Stimulated activated CD4-positive, alpha-beta T cell treated with anti-CD3 and anti-CD28 coated beads, Interleukin-4, amount 100 ng/mL, for 24 hours (primary cell): ENCODE measurements at regions not wholly inside any gene's neighbourhood (a gene's known extent, or its start where the extent isn't known, plus 50 kb on each side); places are given as distances from the start of the nearest gene placed in this dataset.

ENCODE experiments used
- DNase-seq: peaks from one replicate; pipeline ENCODE4 v3.0.0-alpha.2; 2020

GRCh38 chr6:156560476-156560875 is 216.7 kb upstream of the ARID1B start:
- no peak for DNase-seq

DNA sequence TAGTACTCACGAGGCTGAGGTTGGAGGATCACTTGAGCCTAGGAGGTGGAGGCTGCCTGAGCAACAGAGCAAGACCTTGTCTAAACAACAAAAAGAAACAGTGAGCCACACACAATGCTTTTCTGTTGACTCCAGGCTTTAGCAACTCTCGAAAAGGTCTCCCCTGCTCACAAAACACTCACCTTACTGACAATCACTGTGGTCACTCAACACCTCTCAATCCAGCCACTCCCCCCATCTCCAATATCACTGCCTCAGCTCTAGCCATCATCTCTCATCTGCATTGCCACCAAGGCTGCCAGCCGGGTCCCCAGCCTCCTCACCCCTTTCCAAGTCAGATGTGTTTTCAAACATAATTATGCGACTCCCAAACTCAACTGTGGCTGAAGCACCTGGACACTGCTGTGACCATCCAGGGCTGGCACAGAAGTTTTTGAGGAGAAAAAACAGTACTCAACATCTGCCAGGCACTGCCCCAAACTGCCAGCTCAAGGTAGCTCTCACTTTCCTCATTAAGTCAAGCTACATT is 218.0 kb upstream of the ARID1B start:
- DNase-seq: no peak

- DNase-seq: no peak
Observed at GRCh38 chr6:156557911-156558259, 219.3 kb upstream of the ARID1B start.

DNA sequence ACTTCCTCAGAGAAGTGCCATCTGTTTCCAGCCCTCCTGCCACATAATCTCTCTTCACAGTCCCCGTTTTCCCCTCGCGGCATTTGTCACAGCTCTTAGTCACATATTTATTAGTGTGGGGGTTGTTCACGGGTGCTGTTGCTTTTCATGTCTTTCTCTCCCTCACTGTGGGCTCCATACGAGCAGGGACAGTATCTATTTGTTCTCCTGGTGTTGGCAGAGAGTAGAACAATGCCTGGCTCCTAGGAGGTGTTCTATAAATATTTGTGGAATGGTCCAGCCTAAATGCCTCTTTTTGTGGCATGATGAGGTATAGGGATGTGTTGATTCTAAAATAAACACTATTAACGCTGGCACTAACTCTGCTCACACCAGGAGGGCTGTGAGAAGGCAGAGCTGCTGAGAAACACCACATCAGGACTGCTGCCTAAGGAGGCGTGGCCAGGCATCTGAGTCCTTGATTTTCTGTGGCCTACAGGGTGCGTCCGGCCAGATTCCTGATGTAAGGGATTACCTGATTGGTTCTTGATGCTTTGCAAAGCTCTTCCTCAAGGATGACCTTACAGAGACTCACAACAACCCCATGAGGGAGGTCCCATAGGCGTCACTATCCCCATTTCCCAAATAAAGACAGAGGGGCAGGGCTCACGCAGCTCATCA is 219.8 kb upstream of the ARID1B start:
- DNase-seq: no peak

DNA sequence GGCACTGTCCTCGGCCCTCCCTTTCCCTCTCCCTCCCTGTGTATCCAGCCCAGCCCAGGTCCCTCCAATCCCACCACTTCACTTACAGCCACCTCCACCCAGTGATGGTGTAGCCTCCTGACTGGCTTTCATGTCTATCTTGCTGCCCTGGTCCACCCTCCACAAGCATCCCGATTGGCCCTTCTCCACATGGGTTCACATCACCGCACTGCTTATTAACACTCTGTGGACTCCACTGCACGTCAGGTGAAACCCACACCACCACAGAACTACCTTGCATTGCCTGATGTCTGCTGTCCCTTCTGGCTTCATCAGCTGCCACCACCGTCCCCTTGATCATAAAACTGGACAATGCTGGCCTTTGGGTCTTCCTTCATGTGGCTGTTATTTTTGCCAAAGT is 220.4 kb upstream of the ARID1B start:
- DNase-seq: no peak

DNA sequence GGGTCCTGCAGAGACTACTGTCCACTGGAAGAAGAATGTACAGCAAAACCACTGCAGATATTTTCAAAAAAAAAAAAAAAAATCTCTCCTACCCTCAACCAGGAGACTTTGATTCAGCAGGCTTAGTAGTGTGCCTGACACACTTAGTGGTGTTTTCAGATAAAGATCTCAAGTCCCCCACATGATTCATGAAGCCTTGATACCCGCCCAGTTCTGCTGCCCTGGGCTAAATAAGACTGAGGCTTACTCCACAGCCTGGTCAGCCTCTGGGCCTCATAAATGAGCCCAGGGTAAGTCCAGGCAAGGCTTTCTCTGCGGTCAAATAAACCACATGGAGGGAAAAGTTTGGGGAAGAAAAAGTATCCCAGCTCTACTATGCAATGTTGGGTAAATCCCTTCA is 222.1 kb upstream of the ARID1B start:
- no peak for DNase-seq

DNA sequence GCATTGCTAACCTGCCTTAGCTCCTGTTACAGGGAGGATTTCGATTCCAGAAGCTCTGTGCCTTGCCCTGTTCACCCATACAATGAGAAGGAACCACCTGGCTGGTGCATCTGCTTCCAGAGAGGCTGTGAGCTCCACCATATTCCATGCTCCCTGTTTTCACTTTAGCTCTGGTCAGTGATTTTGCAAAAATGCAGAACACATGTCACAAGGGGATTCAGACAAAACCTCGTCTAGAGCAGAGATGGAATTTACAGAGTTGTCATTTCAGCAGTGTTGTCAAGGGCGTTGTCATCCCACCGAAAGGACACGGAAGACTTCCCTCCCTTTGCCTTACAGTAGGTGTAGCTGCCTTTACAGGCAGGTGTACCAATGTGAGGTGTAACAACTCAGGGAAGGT is 223.0 kb upstream of the ARID1B start:
- DNase-seq: no peak

- no peak for DNase-seq
Observed at GRCh38 chr6:156552849-156553248, 224.3 kb upstream of the ARID1B start.

- DNase-seq: no peak
Observed at GRCh38 chr6:156550949-156551348, 226.2 kb upstream of the ARID1B start.

DNA sequence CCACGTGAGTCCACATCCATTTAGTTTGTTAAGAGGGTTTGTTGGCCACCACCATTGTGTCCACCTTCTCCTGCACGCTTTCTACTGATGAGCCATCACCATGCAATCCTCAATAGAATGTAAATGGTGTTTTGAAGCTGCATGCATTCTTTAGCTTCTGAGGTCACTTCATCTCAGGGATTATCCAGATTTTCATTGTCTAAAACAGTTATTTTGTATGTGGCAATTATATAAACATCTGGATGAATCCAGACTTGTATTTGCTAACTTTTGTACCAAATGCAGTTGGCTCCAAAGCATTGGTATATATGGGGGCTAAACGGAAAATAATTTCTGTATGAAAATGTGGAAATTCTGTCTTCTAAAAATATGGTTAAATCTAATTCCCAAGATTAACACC is 231.2 kb upstream of the ARID1B start:
- DNase-seq: no peak

GRCh38 chr6:156545021-156545420 is 232.2 kb upstream of the ARID1B start:
- no peak for DNase-seq

DNA sequence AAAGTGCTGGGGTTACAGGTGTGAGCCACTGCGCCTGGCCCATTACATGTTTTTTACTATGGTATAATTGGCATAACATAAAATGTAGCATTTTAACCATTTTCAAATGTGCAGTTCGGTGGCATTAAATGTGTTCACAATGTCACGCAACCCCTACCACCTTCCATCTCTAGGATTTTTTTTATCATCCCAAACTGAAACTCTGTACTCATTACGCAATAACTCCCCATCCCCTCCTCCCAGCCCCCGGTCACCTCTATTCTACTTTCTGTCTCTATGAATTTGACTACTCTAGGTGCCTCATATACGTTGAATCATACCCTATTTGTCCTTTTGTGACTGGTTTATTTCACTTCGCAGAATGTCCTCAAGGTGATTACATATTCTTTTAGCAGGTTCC is 233.1 kb upstream of the ARID1B start:
- no peak for DNase-seq

DNA sequence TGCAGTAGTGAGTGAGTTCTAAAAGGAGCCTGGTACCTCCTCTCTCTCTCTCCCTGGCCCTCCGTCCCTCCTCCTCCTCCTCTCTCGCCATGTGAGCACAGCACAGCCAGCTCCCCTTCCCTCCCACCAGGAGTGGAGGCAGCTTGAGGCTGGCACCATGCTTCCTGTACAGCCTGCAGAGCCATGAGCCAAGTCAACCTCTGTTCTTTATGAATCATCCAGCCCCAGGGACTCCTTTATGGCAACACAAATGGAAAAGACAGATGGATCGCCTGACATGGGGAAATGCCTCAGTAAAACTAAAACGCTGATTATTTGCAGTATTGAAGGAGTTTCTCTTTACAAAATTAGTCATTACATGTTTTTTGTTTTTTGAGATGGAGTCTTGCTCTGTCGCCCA is 233.7 kb upstream of the ARID1B start:
- no peak for DNase-seq

GRCh38 chr6:156538875-156539660 is 238.1 kb upstream of the ARID1B start:
- no peak for DNase-seq

DNA sequence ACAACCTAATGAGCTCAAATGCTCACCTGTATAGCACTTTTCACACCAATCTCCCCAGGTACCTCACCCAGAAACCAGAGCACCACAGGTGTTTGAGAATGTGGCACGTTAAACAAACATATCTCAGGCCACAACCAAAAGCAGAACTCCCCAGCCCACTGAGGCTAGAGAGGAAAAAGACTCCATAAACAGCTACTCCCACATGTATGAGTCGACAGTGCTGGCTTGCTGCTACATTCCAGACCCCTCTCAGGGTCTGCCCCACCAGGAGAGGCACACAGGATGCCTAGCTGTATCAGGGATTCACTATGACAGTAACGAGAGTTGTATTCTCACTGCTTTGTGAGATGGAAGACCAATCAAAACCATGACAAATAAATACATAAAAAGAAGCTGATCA is 242.6 kb upstream of the ARID1B start:
- DNase-seq: no peak

- no peak for DNase-seq
Observed at GRCh38 chr6:156533872-156534524, 243.2 kb upstream of the ARID1B start.

GRCh38 chr6:156526081-156526480 is 251.1 kb upstream of the ARID1B start:
- no peak for DNase-seq

DNA sequence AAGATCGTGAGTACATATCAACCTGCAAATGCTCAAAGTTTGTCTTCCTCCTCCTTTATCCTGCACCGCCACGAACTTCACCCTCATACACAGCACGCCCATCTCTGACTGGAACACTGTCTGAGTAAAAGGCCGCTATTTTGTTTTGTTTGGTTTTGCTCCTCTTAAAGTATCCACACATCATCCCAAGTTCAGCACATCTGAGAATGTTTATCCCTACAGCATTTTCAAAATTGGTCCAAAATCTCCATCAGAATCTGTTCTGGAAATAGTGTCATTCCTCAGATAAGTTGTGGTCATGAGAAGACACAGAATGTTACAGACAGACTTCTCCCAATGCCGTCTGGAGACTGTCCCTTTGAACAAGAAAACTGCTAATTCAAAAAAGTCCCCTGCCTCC is 251.6 kb upstream of the ARID1B start:
- no peak for DNase-seq

DNA sequence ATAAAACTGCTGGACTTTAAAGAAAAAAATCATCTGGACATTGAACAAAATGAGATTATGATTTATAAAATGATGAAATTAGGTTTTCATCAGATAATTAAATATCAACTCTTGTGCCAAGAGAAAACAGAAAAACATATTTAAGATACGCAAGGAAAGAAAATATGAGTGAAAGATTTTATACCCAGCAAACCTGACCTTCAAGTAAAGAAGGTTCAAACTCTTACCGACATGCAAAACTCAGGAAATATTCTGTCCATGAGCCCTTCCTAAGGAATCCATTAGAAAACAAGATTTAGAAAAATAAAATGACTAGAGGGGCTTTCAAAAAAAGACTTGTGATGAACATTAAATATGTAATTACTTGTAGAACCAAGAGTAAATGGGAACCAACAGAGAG is 257.2 kb upstream of the ARID1B start:
- no peak for DNase-seq

DNA sequence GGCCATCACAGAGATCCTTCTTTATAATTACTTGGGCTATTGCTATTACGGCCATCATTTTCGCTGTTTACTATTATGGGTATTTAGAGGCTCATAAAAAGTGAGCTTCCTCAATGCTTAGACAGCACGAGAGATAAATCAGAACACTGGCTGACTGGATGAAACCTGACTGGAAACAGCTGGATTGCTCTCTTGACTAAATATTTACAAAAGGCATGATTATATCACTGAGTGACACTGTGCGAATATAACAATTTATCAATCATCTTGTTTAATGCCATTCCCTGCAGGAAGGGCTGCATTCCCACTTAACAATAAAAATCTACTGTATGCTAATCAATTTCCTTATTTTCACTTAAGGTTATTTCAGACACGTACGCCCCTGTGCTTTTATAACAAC is 260.1 kb upstream of the ARID1B start:
- no peak for DNase-seq

DNA sequence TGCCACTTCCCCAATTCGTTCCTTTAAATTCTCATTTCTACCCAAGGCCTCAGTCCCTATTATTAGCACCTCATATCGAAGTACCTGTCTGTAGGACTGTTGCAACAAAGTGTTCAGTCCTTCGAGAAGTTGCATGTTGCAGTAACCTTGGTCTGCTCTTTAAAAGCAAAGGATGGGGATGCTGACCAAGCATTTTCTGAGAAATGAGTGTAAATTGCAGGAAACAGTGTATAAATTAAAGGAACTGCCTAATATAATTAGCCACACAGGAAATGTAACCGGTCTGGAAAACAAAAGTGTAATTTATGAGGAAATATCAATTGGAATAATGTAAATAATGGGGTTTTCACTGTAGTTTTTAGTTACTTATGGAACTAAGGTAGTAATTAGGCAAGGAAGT is 261.9 kb upstream of the ARID1B start:
- no peak for DNase-seq

- no peak for DNase-seq
Observed at GRCh38 chr6:156513504-156513903, 263.7 kb upstream of the ARID1B start.

GRCh38 chr6:156511570-156511969 is 265.6 kb upstream of the ARID1B start:
- DNase-seq: no peak

GRCh38 chr6:156511051-156511450 is 266.1 kb upstream of the ARID1B start:
- DNase-seq: no peak
